Kidney epithelial cell (primary cell): ENCODE measurements at regions not wholly inside any gene's neighbourhood (a gene's known extent, or its start where the extent isn't known, plus 50 kb on each side); places are given as distances from the start of the nearest gene placed in this dataset.

Experiments
- DNase-seq: peaks from one replicate; pipeline ENCODE4 v3.0.0-alpha.2; 2010; ENCODE audit warnings: low read depth
- H3K27me3 ChIP-seq: 2 replicates; pipeline ENCODE4 v1.6.0; 2011; ENCODE audit warnings: low read length; ENCODE audit not compliant: control insufficient read depth, insufficient read depth
- H3K36me3 ChIP-seq: 2 replicates; pipeline ENCODE4 v1.5.1; 2011; ENCODE audit warnings: low read length; ENCODE audit not compliant: control insufficient read depth, insufficient read depth
- H3K4me3 ChIP-seq: 2 replicates; pipeline ENCODE4 v1.5.1; 2011; ENCODE audit warnings: low read depth, mild to moderate bottlenecking, control low read depth, low read length
- TF ChIP-seq, protein P1 (sequence below): IDR thresholded peaks from 2 replicates; pipeline ENCODE4 v1.5.1; 2011; ENCODE audit warnings: mild to moderate bottlenecking, moderate library complexity, low read length, control low read depth, inconsistent platforms; ENCODE audit not compliant: insufficient read depth, poor library complexity, severe bottlenecking

DNA sequence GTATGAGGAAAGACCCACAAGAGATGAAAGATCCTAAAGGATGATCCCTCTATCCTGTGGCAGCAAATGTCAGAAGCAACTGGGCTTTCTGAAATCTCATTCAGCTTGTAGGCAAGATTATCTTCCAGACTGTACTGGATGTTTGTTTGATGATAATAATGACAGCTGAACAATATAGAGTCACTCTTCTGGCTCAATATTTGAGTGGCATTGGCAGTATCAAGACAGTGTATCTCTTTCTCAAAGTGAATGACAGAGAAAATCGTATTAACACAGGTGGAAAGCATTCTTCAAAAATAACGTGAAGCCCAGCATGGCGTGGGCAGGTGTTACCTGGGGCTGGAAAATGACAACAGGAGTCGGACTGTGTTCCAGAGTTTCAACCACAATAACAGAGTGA, 114.5 kb downstream of the GPR37 start:
- TF ChIP-seq, protein P1, sequence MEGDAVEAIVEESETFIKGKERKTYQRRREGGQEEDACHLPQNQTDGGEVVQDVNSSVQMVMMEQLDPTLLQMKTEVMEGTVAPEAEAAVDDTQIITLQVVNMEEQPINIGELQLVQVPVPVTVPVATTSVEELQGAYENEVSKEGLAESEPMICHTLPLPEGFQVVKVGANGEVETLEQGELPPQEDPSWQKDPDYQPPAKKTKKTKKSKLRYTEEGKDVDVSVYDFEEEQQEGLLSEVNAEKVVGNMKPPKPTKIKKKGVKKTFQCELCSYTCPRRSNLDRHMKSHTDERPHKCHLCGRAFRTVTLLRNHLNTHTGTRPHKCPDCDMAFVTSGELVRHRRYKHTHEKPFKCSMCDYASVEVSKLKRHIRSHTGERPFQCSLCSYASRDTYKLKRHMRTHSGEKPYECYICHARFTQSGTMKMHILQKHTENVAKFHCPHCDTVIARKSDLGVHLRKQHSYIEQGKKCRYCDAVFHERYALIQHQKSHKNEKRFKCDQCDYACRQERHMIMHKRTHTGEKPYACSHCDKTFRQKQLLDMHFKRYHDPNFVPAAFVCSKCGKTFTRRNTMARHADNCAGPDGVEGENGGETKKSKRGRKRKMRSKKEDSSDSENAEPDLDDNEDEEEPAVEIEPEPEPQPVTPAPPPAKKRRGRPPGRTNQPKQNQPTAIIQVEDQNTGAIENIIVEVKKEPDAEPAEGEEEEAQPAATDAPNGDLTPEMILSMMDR = no peak
- DNase-seq = no peak
- H3K27me3 ChIP-seq = no peaks in the 10 kb centered on the region
- H3K4me3 ChIP-seq = no peak overlapping the region
- H3K36me3 ChIP-seq = no peaks in the 10 kb centered on the region

- TF ChIP-seq, protein P1 = no peak
- no peaks in the 10 kb centered on the region for H3K36me3 ChIP-seq
- no peak overlapping the region for H3K4me3 ChIP-seq
- no peaks in the 10 kb centered on the region for H3K27me3 ChIP-seq
- DNase-seq = no peak
These were observed 116.1 kb downstream of the GPR37 start for GRCh38 chr7:124649397-124650014.

DNA sequence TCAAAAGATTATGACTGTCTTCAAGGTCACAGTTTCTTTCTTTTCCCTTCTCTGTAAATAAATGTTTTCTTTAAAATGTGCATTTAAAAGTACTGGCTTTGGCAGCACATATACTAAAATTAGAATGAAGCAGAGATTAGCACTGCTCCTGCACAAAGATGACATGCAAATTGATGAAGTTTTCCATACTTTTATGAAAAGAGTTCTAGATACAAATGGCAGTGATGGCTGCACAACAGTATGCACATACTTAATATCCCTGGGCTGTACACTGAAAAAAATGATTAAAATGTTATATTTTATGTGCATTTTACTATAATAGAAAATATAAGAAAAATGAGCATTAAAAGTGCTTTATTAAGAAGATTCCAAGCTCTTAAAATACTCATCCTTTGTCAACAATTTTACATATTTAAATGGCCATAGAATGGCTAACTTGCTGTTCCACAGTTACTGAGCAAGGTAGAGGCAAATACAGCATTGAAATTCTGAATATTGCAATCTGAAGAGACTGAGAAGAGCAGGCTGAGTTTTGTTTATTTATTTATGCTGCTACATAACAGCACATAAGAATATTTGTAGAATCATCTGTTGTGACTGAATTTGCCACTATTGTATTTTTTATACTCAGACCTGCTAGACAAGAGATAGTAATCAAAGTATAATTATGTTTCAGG, 117.8 kb downstream of the GPR37 start:
- Histone ChIP-seq H3K27me3 (no peaks in the 10 kb centered on the region), H3K36me3 (no peaks in the 10 kb centered on the region), H3K4me3 (no peak overlapping the region)
- TF ChIP-seq, protein P1 = no peak
- DNase-seq = no peak

DNA sequence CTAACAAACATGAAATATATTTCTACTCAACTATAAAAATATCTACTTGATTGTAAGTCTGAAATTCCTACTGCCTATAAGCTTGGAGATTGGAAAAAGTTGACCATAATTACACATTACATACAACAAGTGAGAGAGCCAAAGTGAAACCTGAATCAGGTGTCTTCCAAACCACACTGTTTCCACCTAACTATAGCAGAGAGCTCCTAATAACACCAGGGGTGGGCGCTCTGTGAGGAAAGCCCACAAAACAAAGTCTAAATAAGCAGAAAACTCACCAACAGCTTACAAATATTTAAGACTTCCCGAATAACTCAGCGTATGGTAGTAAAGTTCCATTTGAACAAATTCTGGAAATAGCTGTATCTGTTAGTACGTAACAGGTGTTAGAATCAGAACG, 119.9 kb downstream of the GPR37 start:
- TF ChIP-seq, protein P1 = no peak
- no peak for DNase-seq
- no peaks in the 10 kb centered on the region for H3K27me3 ChIP-seq
- no peak overlapping the region for H3K4me3 ChIP-seq
- H3K36me3 ChIP-seq = no peaks in the 10 kb centered on the region

GRCh38 chr7:124643311-124643811, 122.2 kb downstream of the GPR37 start:
- Histone ChIP-seq H3K36me3 (no peaks in the 10 kb centered on the region), H3K4me3 (no peak overlapping the region), H3K27me3 (no peaks in the 10 kb centered on the region)
- DNase-seq = no peak
- TF ChIP-seq, protein P1 = no peak

DNA sequence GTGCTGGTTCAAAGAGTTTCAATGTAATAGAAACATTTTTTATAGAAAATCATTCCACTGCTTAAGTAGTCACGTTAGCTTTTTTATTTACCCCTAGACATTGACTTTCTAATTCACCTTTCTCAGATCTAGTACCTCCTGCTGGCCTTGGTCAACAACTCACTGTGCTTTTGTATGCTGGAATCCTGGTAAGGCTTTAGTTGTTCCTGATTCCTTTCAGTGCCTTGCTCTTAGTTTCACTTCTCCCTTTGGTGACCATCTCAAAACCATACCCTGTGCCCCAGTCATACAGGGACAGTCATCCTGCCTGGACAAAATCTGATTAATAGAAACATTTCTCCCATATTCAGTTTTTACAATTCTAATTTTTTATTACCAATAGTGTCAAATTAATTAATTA, 130.2 kb downstream of the GPR37 start:
- no peaks in the 10 kb centered on the region for H3K27me3 ChIP-seq
- no peak overlapping the region for H3K4me3 ChIP-seq
- TF ChIP-seq, protein P1 = no peak
- no peak for DNase-seq
- H3K36me3 ChIP-seq = no peaks in the 10 kb centered on the region
